Lower lobe of right lung (tissue), 2 donors: ENCODE measurements at regions not wholly inside any gene's neighbourhood (a gene's known extent, or its start where the extent isn't known, plus 50 kb on each side); places are given as distances from the start of the nearest gene placed in this dataset.

Experiments used
- ATAC-seq, 2 donors: fragments of 200-7000 bp; cut with Tn5 transposase; one replicate each; pipeline ENCODE4 v1.9.1; 2020 to 2022; ENCODE audit warnings: mild to moderate bottlenecking in 2 of 2, moderate library complexity in 2 of 2
- DNase-seq: peaks from one replicate; pipeline ENCODE4 v3.0.0-alpha.2; 2020
- H3K27ac ChIP-seq: fragments of 200-600 bp; one replicate; pipeline ENCODE4 v1.8.0; 2022
- H3K27me3 ChIP-seq: fragments of 200-600 bp; one replicate; pipeline ENCODE4 v1.8.0; 2022; ENCODE audit warnings: low read depth
- H3K36me3 ChIP-seq: fragments of 200-600 bp; one replicate; pipeline ENCODE4 v1.8.0; 2022; ENCODE audit warnings: mild to moderate bottlenecking
- H3K4me1 ChIP-seq: fragments of 200-600 bp; one replicate; pipeline ENCODE4 v1.8.0; 2022
- H3K4me3 ChIP-seq: fragments of 200-600 bp; one replicate; pipeline ENCODE4 v1.8.0; 2022; ENCODE audit warnings: mild to moderate bottlenecking
- H3K9me3 ChIP-seq: fragments of 200-600 bp; one replicate; pipeline ENCODE4 v1.8.0; 2022
- CTCF ChIP-seq: fragments of 200-600 bp; IDR thresholded peaks from one replicate; pipeline ENCODE4 v1.8.0; 2022; ENCODE audit warnings: antibody characterized with exemption, mild to moderate bottlenecking
- intact Hi-C: fragments of 100-400 bp; cut with DNase I; formaldehyde crosslinking; loops from one replicate; pipeline ENCODE4 v1.11.0; 2022
- donor health status: DM: no; HTN: yes; CAD: no; lungs with severe emphysema.

GRCh38 chr5:33305572-33305971 lies 135.2 kb upstream of the TARS1 start:
- no peaks in the 10 kb centered on the region for H3K9me3 ChIP-seq
- peaks cover 7% of the 10 kb centered on the region for H3K4me1 ChIP-seq
- no peak for TF ChIP-seq CTCF
- intact Hi-C loops: no loop called here
- H3K4me3 ChIP-seq: no peak overlapping the region
- no peaks in the 10 kb centered on the region for H3K27me3 ChIP-seq
- ATAC-seq: no peak
- no peak overlapping the region for H3K27ac ChIP-seq
- no peak for DNase-seq
- H3K36me3 ChIP-seq: no peaks in the 10 kb centered on the region

DNA sequence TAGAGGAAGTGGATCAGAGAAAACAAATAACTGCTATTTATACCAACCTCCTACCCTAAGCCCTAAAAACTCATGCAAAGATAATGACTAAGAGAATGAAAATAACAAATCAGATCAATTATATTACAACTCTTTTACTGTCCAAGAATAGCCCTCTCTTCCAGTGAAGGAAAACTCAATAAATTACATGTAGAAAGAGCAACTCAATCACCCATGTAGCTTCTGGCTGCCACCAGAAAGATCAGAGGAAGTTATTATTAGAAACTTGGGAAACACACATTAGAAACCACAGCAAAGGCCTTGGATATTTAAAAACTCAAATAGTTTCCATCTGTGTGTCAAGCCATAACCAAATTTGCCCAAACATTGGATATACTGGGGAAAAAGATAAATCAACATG lies 134.0 kb upstream of the TARS1 start:
- DNase-seq (no peak), ATAC-seq (no peak)
- intact Hi-C loops: no loop called here
- no peaks in the 10 kb centered on the region for H3K9me3 ChIP-seq
- no peak overlapping the region for H3K4me3 ChIP-seq
- H3K27me3 ChIP-seq: no peaks in the 10 kb centered on the region
- H3K4me1 ChIP-seq: peaks cover 7% of the 10 kb centered on the region
- H3K27ac ChIP-seq: no peak overlapping the region
- TF ChIP-seq CTCF: no peak
- no peaks in the 10 kb centered on the region for H3K36me3 ChIP-seq

GRCh38 chr5:33308586-33308985 lies 132.2 kb upstream of the TARS1 start:
- TF ChIP-seq CTCF: no peak

DNA sequence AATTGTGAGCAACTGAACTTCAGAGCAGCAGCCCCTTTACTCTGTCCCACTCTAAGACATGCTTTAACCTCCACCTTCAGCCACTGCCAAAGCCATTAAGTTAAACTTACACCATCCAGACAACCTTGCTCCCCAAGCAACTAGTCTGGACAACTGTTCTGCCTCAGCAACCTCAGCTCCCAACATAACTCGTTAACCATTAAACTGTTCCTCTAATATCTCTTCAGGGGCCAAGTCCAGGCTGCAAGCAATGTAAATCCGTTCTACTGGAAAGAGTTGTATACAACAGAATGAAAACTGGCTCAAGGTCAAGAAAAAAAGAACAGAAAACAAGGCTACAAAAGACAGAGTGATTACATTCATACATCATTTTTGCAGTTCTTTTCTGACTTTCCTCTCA lies 131.7 kb upstream of the TARS1 start:
- ATAC-seq (no peak), DNase-seq (no peak)
- Histone ChIP-seq H3K27ac (no peak overlapping the region), H3K36me3 (no peaks in the 10 kb centered on the region), H3K27me3 (no peaks in the 10 kb centered on the region), H3K4me1 (peaks cover 7% of the 10 kb centered on the region), H3K9me3 (no peaks in the 10 kb centered on the region), H3K4me3 (no peak overlapping the region)
- TF ChIP-seq CTCF: no peak
- intact Hi-C loops: no loop called here

More at GRCh38 chr5:33308586-33308985, 132.2 kb upstream of the TARS1 start:
- ATAC-seq (no peak), DNase-seq (no peak)
- H3K36me3 ChIP-seq: no peaks in the 10 kb centered on the region
- intact Hi-C loops: no loop called here
- no peaks in the 10 kb centered on the region for H3K9me3 ChIP-seq
- H3K27ac ChIP-seq: no peak overlapping the region
- H3K27me3 ChIP-seq: no peaks in the 10 kb centered on the region
- H3K4me1 ChIP-seq: peaks cover 7% of the 10 kb centered on the region
- no peak overlapping the region for H3K4me3 ChIP-seq

DNA sequence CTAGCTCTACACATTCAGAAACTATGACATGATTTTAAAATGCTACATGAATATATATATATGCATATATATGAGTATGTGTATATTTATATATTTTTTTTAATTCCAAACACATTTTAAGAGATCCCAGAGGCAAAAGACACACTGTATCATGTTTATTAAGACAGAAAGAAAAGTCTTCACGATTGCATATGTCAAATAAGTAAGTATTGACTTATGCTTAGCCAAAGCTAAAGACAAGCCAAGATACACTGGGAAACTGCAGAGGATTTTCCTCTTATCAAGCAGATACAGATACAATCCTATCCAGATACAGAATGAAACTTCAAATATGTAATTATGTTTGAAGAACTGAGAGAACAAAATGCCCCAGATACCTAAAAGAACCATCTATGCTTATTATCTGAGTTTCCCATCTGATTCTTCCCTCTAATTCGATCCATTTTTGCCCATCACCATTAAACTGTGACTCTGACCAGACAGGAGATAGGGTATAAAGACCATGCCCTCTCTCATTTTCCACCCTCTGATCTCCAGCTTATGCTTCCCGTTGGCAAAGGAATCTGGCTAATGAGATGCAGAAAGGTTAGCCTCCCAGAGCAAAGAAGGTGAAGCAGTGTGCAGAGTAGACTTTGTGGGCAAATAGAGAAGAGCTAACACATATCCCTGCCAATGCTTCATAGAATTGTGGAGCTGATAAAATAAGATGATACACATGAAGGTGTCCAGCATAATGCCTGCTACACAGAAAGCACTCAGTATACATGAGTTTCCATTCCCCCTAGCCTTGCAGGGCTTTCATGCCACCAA lies 131.0 kb upstream of the TARS1 start:
- intact Hi-C loops: no loop called here
- Histone ChIP-seq H3K4me3 (no peak overlapping the region), H3K4me1 (peaks cover 7% of the 10 kb centered on the region), H3K9me3 (no peaks in the 10 kb centered on the region), H3K27me3 (no peaks in the 10 kb centered on the region), H3K36me3 (no peaks in the 10 kb centered on the region), H3K27ac (no peak overlapping the region)
- DNase-seq: no peak
- no peak for TF ChIP-seq CTCF
- ATAC-seq: no peak
